ENCODE measurements at regions not wholly inside any gene's neighbourhood (a gene's known extent, or its start where the extent isn't known, plus 50 kb on each side); places are given as distances from the start of the nearest gene placed in this dataset.
"Not testable (repeated sequence)": the region's sequence is repeated elsewhere in the genome, so short reads cannot be mapped to it uniquely, and the experiment has no call there.

- Histone ChIP-seq H3K9me3 (ENCODE audit: low read length) (no peaks in the 10 kb centered on the region), H3K27me3 (ENCODE audit: insufficient read depth, low read depth, low read length) (no peaks in the 10 kb centered on the region), H2AFZ (ENCODE audit: low read depth, low read length) (no peak overlapping the region), H3K36me3 (ENCODE audit: insufficient read depth, low read length) (no peaks in the 10 kb centered on the region), H3K27ac (ENCODE audit: low read length) (no peak overlapping the region), H4K20me1 (ENCODE audit: insufficient read depth) (no peaks in the 10 kb centered on the region), H3K4me2 (ENCODE audit: low read length) (no peak overlapping the region), H3K4me3 (ENCODE audit: low read length) (no peak overlapping the region), H3K79me2 (replicated peaks; ENCODE audit: insufficient read depth, low read length) (no peaks in the 10 kb centered on the region), H3F3A (ENCODE audit: insufficient read depth, low read length, poor library complexity, severe bottlenecking) (no peaks in the 10 kb centered on the region), H3K9me2 (ENCODE audit: insufficient read depth, low read length) (no peaks in the 10 kb centered on the region), H3K9ac (ENCODE audit: low read length) (no peak overlapping the region)
- no peak for TF ChIP-seq EP300 (conservative IDR thresholded peaks at IDR 0.05; ENCODE audit: poor library complexity, severe bottlenecking)
- TF ChIP-seq, protein P1, sequence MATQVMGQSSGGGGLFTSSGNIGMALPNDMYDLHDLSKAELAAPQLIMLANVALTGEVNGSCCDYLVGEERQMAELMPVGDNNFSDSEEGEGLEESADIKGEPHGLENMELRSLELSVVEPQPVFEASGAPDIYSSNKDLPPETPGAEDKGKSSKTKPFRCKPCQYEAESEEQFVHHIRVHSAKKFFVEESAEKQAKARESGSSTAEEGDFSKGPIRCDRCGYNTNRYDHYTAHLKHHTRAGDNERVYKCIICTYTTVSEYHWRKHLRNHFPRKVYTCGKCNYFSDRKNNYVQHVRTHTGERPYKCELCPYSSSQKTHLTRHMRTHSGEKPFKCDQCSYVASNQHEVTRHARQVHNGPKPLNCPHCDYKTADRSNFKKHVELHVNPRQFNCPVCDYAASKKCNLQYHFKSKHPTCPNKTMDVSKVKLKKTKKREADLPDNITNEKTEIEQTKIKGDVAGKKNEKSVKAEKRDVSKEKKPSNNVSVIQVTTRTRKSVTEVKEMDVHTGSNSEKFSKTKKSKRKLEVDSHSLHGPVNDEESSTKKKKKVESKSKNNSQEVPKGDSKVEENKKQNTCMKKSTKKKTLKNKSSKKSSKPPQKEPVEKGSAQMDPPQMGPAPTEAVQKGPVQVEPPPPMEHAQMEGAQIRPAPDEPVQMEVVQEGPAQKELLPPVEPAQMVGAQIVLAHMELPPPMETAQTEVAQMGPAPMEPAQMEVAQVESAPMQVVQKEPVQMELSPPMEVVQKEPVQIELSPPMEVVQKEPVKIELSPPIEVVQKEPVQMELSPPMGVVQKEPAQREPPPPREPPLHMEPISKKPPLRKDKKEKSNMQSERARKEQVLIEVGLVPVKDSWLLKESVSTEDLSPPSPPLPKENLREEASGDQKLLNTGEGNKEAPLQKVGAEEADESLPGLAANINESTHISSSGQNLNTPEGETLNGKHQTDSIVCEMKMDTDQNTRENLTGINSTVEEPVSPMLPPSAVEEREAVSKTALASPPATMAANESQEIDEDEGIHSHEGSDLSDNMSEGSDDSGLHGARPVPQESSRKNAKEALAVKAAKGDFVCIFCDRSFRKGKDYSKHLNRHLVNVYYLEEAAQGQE (IDR thresholded peaks at IDR 0.05; ENCODE audit: borderline replicate concordance) = no peak
- TF ChIP-seq TAF1 (IDR thresholded peaks at IDR 0.05; ENCODE audit: low read depth) = no peak
Measured at GRCh38 chr11:19418221-19418620, 177.5 kb upstream of the E2F8 start.

GRCh38 chr11:19412070-19412469, 171.3 kb upstream of the E2F8 start:
- not testable (repeated sequence) for H3K4me3 ChIP-seq (ENCODE audit: low read length); H3K36me3 ChIP-seq (ENCODE audit: insufficient read depth, low read length); H3K27ac ChIP-seq (ENCODE audit: low read length); H2AFZ ChIP-seq (ENCODE audit: low read depth, low read length); H3F3A ChIP-seq (ENCODE audit: insufficient read depth, low read length, poor library complexity, severe bottlenecking); H4K20me1 ChIP-seq (ENCODE audit: insufficient read depth); H3K9me3 ChIP-seq (ENCODE audit: low read length); H3K9ac ChIP-seq (ENCODE audit: low read length); H3K9me2 ChIP-seq (ENCODE audit: insufficient read depth, low read length); H3K79me2 ChIP-seq (replicated peaks; ENCODE audit: insufficient read depth, low read length); H3K4me2 ChIP-seq (ENCODE audit: low read length); H3K27me3 ChIP-seq (ENCODE audit: insufficient read depth, low read depth, low read length)

DNA sequence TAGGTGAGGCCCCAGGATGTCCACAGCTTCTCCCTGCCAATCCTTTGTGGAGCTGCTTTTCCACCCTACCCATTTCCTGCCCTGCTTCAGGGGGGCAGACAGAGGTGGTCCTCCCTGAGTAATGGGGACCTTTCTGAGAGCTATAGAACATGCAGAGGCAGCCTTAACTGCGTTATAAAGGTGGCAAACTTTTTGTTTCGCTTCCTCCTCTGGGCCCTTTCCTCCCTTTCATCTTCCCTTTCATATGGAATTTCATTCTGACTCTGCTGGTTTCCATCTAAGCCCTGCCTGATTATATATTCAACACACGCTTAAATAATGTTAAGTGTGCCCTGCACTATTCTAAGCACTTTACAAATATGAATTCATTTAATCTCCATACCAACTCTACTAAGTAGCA, 169.3 kb upstream of the E2F8 start:
- H3K27ac ChIP-seq (ENCODE audit: low read length) = no peak overlapping the region
- H3K4me2 ChIP-seq (ENCODE audit: low read length) = no peak overlapping the region
- TF ChIP-seq MXI1 (conservative IDR thresholded peaks at IDR 0.05; ENCODE audit: poor library complexity, severe bottlenecking) = no peak
- TF ChIP-seq CTCF (IDR thresholded peaks at IDR 0.05; ENCODE audit: poor library complexity, severe bottlenecking) = no peak
- TF ChIP-seq EZH2 (IDR thresholded peaks at IDR 0.05; ENCODE audit: borderline replicate concordance, insufficient read depth, low read length, poor library complexity, severe bottlenecking) = no peak
- no peak for TF ChIP-seq SMC3 (conservative IDR thresholded peaks at IDR 0.05; ENCODE audit: poor library complexity)
- TF ChIP-seq, protein P1 (IDR thresholded peaks at IDR 0.05; ENCODE audit: borderline replicate concordance) = no peak
- TF ChIP-seq POLR2AphosphoS5 (IDR thresholded peaks at IDR 0.05) = no peak
- no peak for TF ChIP-seq RAD21 (conservative IDR thresholded peaks at IDR 0.05)
- no peak for TF ChIP-seq TAF1 (IDR thresholded peaks at IDR 0.05; ENCODE audit: low read depth)
- no peak for TF ChIP-seq EP300 (conservative IDR thresholded peaks at IDR 0.05; ENCODE audit: poor library complexity, severe bottlenecking)

More for the DNA sequence above, 169.3 kb upstream of the E2F8 start:
- H3K9me2 ChIP-seq (ENCODE audit: insufficient read depth, low read length) = no peaks in the 10 kb centered on the region
- no peaks in the 10 kb centered on the region for H3K36me3 ChIP-seq (ENCODE audit: insufficient read depth, low read length)
- no peak overlapping the region for H3K9ac ChIP-seq (ENCODE audit: low read length)
- no peaks in the 10 kb centered on the region for H3K27me3 ChIP-seq (ENCODE audit: insufficient read depth, low read depth, low read length)
- H2AFZ ChIP-seq (ENCODE audit: low read depth, low read length) = no peak overlapping the region
- no peaks in the 10 kb centered on the region for H3F3A ChIP-seq (ENCODE audit: insufficient read depth, low read length, poor library complexity, severe bottlenecking)
- no peaks in the 10 kb centered on the region for H4K20me1 ChIP-seq (ENCODE audit: insufficient read depth)
- no peaks in the 10 kb centered on the region for H3K79me2 ChIP-seq (replicated peaks; ENCODE audit: insufficient read depth, low read length)
- no peak overlapping the region for H3K4me3 ChIP-seq (ENCODE audit: low read length)
- H3K9me3 ChIP-seq (ENCODE audit: low read length) = no peaks in the 10 kb centered on the region

Measured in neural cell (in vitro differentiated cells).